Fibroblast of lung (primary cell): ENCODE measurements at regions not wholly inside any gene's neighbourhood (a gene's known extent, or its start where the extent isn't known, plus 50 kb on each side); places are given as distances from the start of the nearest gene placed in this dataset.

Experiments
- DNase-seq, 2 donors: peaks; one replicate each; pipeline versions ENCODE4 v3.0.0 to v3.0.0-alpha.2; 2010; ENCODE audit warnings: low read depth in 2 of 2
- H2AFZ ChIP-seq: 2 replicates; pipeline ENCODE4 v1.5.1; 2012; ENCODE audit warnings: low read length, control low read depth, inconsistent platforms
- H3K27ac ChIP-seq: 2 replicates; pipeline ENCODE4 v1.5.1; 2011; ENCODE audit warnings: low read length, control low read depth; ENCODE audit not compliant: insufficient read depth
- H3K27me3 ChIP-seq: 2 replicates; pipeline ENCODE4 v1.5.1; 2011; ENCODE audit warnings: mild to moderate bottlenecking, low read length; ENCODE audit not compliant: control insufficient read depth, insufficient read depth
- H3K36me3 ChIP-seq: 2 replicates; pipeline ENCODE4 v1.5.1; 2011; ENCODE audit warnings: low read length; ENCODE audit not compliant: control insufficient read depth, insufficient read depth
- H3K4me1 ChIP-seq: 2 replicates; pipeline ENCODE4 v1.5.1; 2011; ENCODE audit warnings: low read length; ENCODE audit not compliant: control insufficient read depth, insufficient read depth; ENCODE audit errors: extremely low read depth
- H3K4me2 ChIP-seq: 2 replicates; pipeline ENCODE4 v1.5.1; 2011; ENCODE audit warnings: low read length, control low read depth; ENCODE audit not compliant: insufficient read depth; ENCODE audit errors: extremely low read depth
- H3K4me3 ChIP-seq, 4 experiments: fragments of 200-600 bp in 1 of 4; sonication (generic) in 1 of 4; replicated peaks in 1 of 4; 2 replicates each; pipeline ENCODE4 v1.5.1; 2011 to 2016; ENCODE audit warnings: low read length in 4 of 4, low read depth in 3 of 4, mild to moderate bottlenecking in 3 of 4, control low read depth in 2 of 4, inconsistent platforms in 1 of 4, mixed read lengths in 1 of 4; ENCODE audit not compliant: insufficient read depth in 1 of 4; ENCODE audit errors: control extremely low read depth in 1 of 4
- H3K79me2 ChIP-seq: 2 replicates; pipeline ENCODE4 v1.5.1; 2012; ENCODE audit warnings: mild to moderate bottlenecking, low read length, inconsistent platforms; ENCODE audit not compliant: control insufficient read depth, insufficient read depth
- H3K9ac ChIP-seq: 2 replicates; pipeline ENCODE4 v1.5.1; 2011; ENCODE audit warnings: mild to moderate bottlenecking, low read length, control low read depth; ENCODE audit not compliant: insufficient read depth
- H3K9me3 ChIP-seq: 2 replicates; pipeline ENCODE4 v1.5.1; 2012; ENCODE audit warnings: low read depth, low read length; ENCODE audit not compliant: control insufficient read depth, insufficient read depth
- H4K20me1 ChIP-seq: 2 replicates; pipeline ENCODE4 v1.5.1; 2011; ENCODE audit warnings: low read length; ENCODE audit not compliant: control insufficient read depth, insufficient read depth; ENCODE audit errors: extremely low read depth
- EZH2 ChIP-seq: IDR thresholded peaks from 2 replicates; pipeline ENCODE4 v1.5.1; 2012; ENCODE audit warnings: low read length, control low read depth, mild to moderate bottlenecking; ENCODE audit errors: missing control alignments
- TF ChIP-seq, protein P1 (sequence below), 2 donors: IDR thresholded peaks in 1 of 2; conservative IDR thresholded peaks in 1 of 2; 1 replicate in 1 of 2; 2 replicates in 1 of 2; pipeline ENCODE4 v1.5.1; 2011 to 2012; ENCODE audit warnings: low read length in 2 of 2, control low read depth in 1 of 2, inconsistent platforms in 1 of 2, low read depth in 1 of 2, mild to moderate bottlenecking in 1 of 2

GRCh38 chr4:170476351-170476750 lies 386.6 kb upstream of the AADAT start:
- Histone ChIP-seq H2AFZ (no peak overlapping the region), H3K4me1 (no peaks in the 10 kb centered on the region), H3K9ac (no peak overlapping the region), H3K36me3 (no peaks in the 10 kb centered on the region), H3K27me3 (no peaks in the 10 kb centered on the region), H3K4me3 (no peak overlapping the region), H3K79me2 (no peaks in the 10 kb centered on the region), H3K27ac (no peak overlapping the region), H4K20me1 (no peaks in the 10 kb centered on the region), H3K4me2 (no peak overlapping the region), H3K9me3 (no peaks in the 10 kb centered on the region)
- TF ChIP-seq, protein P1, sequence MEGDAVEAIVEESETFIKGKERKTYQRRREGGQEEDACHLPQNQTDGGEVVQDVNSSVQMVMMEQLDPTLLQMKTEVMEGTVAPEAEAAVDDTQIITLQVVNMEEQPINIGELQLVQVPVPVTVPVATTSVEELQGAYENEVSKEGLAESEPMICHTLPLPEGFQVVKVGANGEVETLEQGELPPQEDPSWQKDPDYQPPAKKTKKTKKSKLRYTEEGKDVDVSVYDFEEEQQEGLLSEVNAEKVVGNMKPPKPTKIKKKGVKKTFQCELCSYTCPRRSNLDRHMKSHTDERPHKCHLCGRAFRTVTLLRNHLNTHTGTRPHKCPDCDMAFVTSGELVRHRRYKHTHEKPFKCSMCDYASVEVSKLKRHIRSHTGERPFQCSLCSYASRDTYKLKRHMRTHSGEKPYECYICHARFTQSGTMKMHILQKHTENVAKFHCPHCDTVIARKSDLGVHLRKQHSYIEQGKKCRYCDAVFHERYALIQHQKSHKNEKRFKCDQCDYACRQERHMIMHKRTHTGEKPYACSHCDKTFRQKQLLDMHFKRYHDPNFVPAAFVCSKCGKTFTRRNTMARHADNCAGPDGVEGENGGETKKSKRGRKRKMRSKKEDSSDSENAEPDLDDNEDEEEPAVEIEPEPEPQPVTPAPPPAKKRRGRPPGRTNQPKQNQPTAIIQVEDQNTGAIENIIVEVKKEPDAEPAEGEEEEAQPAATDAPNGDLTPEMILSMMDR (conservative IDR thresholded peaks at IDR 0.05 in 1 of 2, IDR thresholded peaks at IDR 0.05 in 1 of 2; ENCODE audit: low read depth in 1 of 2, low read length in 2 of 2), result no peak
- TF ChIP-seq EZH2, result no peak
- no peak for DNase-seq

- Histone ChIP-seq H2AFZ (no peak overlapping the region), H3K79me2 (no peaks in the 10 kb centered on the region), H3K27me3 (no peaks in the 10 kb centered on the region), H3K27ac (no peak overlapping the region), H3K36me3 (no peaks in the 10 kb centered on the region), H3K4me2 (no peak overlapping the region), H4K20me1 (no peaks in the 10 kb centered on the region), H3K9ac (no peak overlapping the region), H3K4me1 (no peaks in the 10 kb centered on the region), H3K9me3 (no peaks in the 10 kb centered on the region), H3K4me3 (no peak overlapping the region)
- TF ChIP-seq, protein P1 (conservative IDR thresholded peaks at IDR 0.05 in 1 of 2, IDR thresholded peaks at IDR 0.05 in 1 of 2; ENCODE audit: low read depth in 1 of 2, low read length in 2 of 2), result no peak
- DNase-seq, result no peak
Measured at GRCh38 chr4:170465429-170465828, 375.7 kb upstream of the AADAT start.

DNA sequence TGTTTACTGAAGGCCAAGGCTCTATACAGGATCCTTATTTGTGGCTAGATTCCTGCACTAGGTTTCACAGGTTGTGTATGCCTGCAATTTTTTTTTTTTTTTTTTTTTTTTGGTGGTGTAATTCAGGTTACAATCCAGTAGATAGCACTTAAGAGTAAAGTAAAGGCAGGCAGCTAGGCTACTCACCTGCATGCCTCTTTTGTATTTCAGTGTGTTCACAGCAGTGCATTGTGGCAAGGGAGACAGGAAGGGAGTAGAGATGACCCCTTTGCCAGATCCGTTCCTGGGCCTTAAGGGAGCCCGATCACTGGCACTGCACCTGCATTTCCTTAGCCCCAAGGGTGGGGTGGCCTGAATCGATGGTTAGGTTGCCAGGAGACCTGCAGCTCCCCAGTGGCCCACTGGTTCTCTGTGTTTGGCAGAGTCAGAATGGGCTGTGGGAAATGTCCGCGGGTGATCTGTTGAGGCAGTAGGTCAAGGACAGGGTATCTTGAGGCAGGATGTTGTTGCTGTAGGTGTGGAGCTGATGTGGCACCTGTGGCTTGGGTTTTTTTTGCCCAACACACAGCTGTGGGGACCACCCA lies 374.9 kb upstream of the AADAT start:
- Histone ChIP-seq H2AFZ (no peak overlapping the region), H3K27me3 (no peaks in the 10 kb centered on the region), H3K9me3 (no peaks in the 10 kb centered on the region), H3K4me1 (no peaks in the 10 kb centered on the region), H3K4me3 (no peak overlapping the region), H3K9ac (no peak overlapping the region), H3K4me2 (no peak overlapping the region), H3K27ac (no peak overlapping the region), H3K36me3 (no peaks in the 10 kb centered on the region), H3K79me2 (no peaks in the 10 kb centered on the region), H4K20me1 (no peaks in the 10 kb centered on the region)
- DNase-seq, result no peak
- TF ChIP-seq, protein P1 (conservative IDR thresholded peaks at IDR 0.05 in 1 of 2, IDR thresholded peaks at IDR 0.05 in 1 of 2; ENCODE audit: low read depth in 1 of 2, low read length in 2 of 2), result no peak
- TF ChIP-seq EZH2, result no peak
